H9 (cell line): ENCODE measurements at regions not wholly inside any gene's neighbourhood (a gene's known extent, or its start where the extent isn't known, plus 50 kb on each side); places are given as distances from the start of the nearest gene placed in this dataset.

Experiments
- DNase-seq: peaks from one replicate; pipeline ENCODE4 v3.0.0-alpha.2; 2017
- H2AFZ ChIP-seq: one replicate; pipeline ENCODE4 v1.6.1; 2013; ENCODE audit warnings: mild to moderate bottlenecking, low read length, control low read depth, moderate library complexity
- H2AK5ac ChIP-seq: 2 replicates; pipeline ENCODE4 v1.6.1; 2013; ENCODE audit warnings: low read length, control low read depth, mixed read lengths; ENCODE audit not compliant: insufficient read length
- H2BK120ac ChIP-seq: one replicate; pipeline ENCODE4 v1.6.1; 2013; ENCODE audit warnings: low read depth, mild to moderate bottlenecking, low read length, control low read depth, inconsistent platforms; ENCODE audit not compliant: poor library complexity, severe bottlenecking
- H2BK12ac ChIP-seq: 2 replicates; pipeline ENCODE4 v1.6.1; 2013; ENCODE audit warnings: low read length, control low read depth, mixed read lengths, low read depth; ENCODE audit not compliant: insufficient read length
- H2BK15ac ChIP-seq: 2 replicates; pipeline ENCODE4 v1.6.1; 2013; ENCODE audit warnings: low read depth, low read length, control low read depth
- H2BK20ac ChIP-seq: one replicate; pipeline ENCODE4 v1.6.1; 2013; ENCODE audit warnings: low read depth, mild to moderate bottlenecking, low read length, control low read depth, inconsistent platforms; ENCODE audit not compliant: poor library complexity, severe bottlenecking
- H2BK5ac ChIP-seq: 2 replicates; pipeline ENCODE4 v1.6.1; 2013; ENCODE audit warnings: low read length, control low read depth, mixed read lengths; ENCODE audit not compliant: insufficient read length
- H3K14ac ChIP-seq: 2 replicates; pipeline ENCODE4 v1.6.1; 2013; ENCODE audit warnings: low read length, control low read depth; ENCODE audit not compliant: insufficient read depth
- H3K18ac ChIP-seq: 2 replicates; pipeline ENCODE4 v1.6.1; 2013; ENCODE audit warnings: low read depth, mild to moderate bottlenecking, mixed read lengths, low read length, control low read depth; ENCODE audit not compliant: insufficient read length
- H3K23ac ChIP-seq: 2 replicates; pipeline ENCODE4 v1.6.1; 2013; ENCODE audit warnings: low read length, control low read depth, mixed read lengths, low read depth; ENCODE audit not compliant: insufficient read length
- H3K23me2 ChIP-seq: 2 replicates; pipeline ENCODE4 v1.6.1; 2013; ENCODE audit warnings: low read depth, mild to moderate bottlenecking, mixed read lengths, low read length, control low read depth; ENCODE audit not compliant: insufficient read length, poor library complexity, severe bottlenecking
- H3K27ac ChIP-seq: 2 replicates; pipeline ENCODE4 v1.5.1; 2013; ENCODE audit warnings: low read length, control low read depth, mixed read lengths, low read depth; ENCODE audit not compliant: insufficient read length
- H3K27me3 ChIP-seq: 2 replicates; pipeline ENCODE4 v1.6.1; 2013; ENCODE audit warnings: low read length, control low read depth, inconsistent platforms; ENCODE audit not compliant: insufficient read depth
- H3K4ac ChIP-seq: 2 replicates; pipeline ENCODE4 v1.6.1; 2013; ENCODE audit warnings: low read depth, mild to moderate bottlenecking, control low read depth, inconsistent platforms, low read length, moderate library complexity
- H3K4me1 ChIP-seq: 2 replicates; pipeline ENCODE4 v1.6.1; 2013; ENCODE audit warnings: low read length, control low read depth, inconsistent platforms; ENCODE audit not compliant: insufficient read depth
- H3K4me2 ChIP-seq: 2 replicates; pipeline ENCODE4 v1.6.1; 2013; ENCODE audit warnings: low read length, control low read depth, mixed read lengths; ENCODE audit not compliant: insufficient read length, insufficient read depth
- H3K56ac ChIP-seq: 2 replicates; pipeline ENCODE4 v1.6.1; 2013; ENCODE audit warnings: low read depth, mild to moderate bottlenecking, mixed read lengths, low read length, control low read depth; ENCODE audit not compliant: insufficient read length
- H3K79me1 ChIP-seq: 2 replicates; pipeline ENCODE4 v1.6.1; 2013; ENCODE audit warnings: low read depth, mild to moderate bottlenecking, moderate library complexity, low read length, control low read depth, inconsistent platforms; ENCODE audit not compliant: insufficient read depth, poor library complexity, severe bottlenecking
- H3K79me2 ChIP-seq: 2 replicates; pipeline ENCODE4 v1.6.1; 2013; ENCODE audit warnings: low read length, control low read depth, inconsistent platforms; ENCODE audit not compliant: insufficient read depth
- H3K9ac ChIP-seq: 2 replicates; pipeline ENCODE4 v1.6.1; 2013; ENCODE audit warnings: low read length, control low read depth, mixed read lengths; ENCODE audit not compliant: insufficient read length; ENCODE audit errors: extremely low read depth
- H3K9me3 ChIP-seq: one replicate; pipeline ENCODE4 v1.6.1; 2013; ENCODE audit warnings: low read depth, low read length, inconsistent platforms; ENCODE audit not compliant: control insufficient read depth
- H3T11ph ChIP-seq: one replicate; pipeline ENCODE4 v1.6.1; 2013; ENCODE audit warnings: mild to moderate bottlenecking, low read length, control low read depth, inconsistent platforms
- H4K20me1 ChIP-seq: one replicate; pipeline ENCODE4 v1.6.1; 2013; ENCODE audit not compliant: control insufficient read depth, insufficient read length, insufficient read depth
- H4K5ac ChIP-seq: 2 replicates; pipeline ENCODE4 v1.6.1; 2013; ENCODE audit warnings: low read depth, mild to moderate bottlenecking, mixed read lengths, low read length, control low read depth; ENCODE audit not compliant: insufficient read length
- H4K8ac ChIP-seq: replicated peaks from 2 replicates; pipeline ENCODE4 v1.6.1; 2013; ENCODE audit warnings: low read length, control low read depth, mixed read lengths, low read depth; ENCODE audit not compliant: insufficient read length
- H4K91ac ChIP-seq: 2 replicates; pipeline ENCODE4 v1.6.1; 2013; ENCODE audit warnings: low read depth, mild to moderate bottlenecking, moderate library complexity, mixed read lengths, low read length, control low read depth; ENCODE audit not compliant: insufficient read length
- H3K27ac Mint-ChIP-seq, 3 experiments: 2 replicates in 2 of 3; 3 replicates in 1 of 3; pipeline ENCODE4 v1.8.0; 2020 to 2021; ENCODE audit warnings: mixed read lengths in 3 of 3, mild to moderate bottlenecking in 1 of 3, moderate library complexity in 1 of 3
- H3K27me3 Mint-ChIP-seq: 2 replicates; pipeline ENCODE4 v1.8.0; 2021; ENCODE audit warnings: low read depth, mild to moderate bottlenecking, moderate library complexity, mixed read lengths
- H3K36me3 Mint-ChIP-seq, 3 experiments: 2 replicates in 2 of 3; 3 replicates in 1 of 3; pipeline ENCODE4 v1.8.0; 2020 to 2021; ENCODE audit warnings: low read depth in 3 of 3, mixed read lengths in 3 of 3; ENCODE audit not compliant: insufficient read depth in 1 of 3
- H3K4me1 Mint-ChIP-seq, 2 experiments: 2 replicates each; pipeline ENCODE4 v1.8.0; 2020; ENCODE audit warnings: mixed read lengths in 2 of 2
- H3K4me3 Mint-ChIP-seq, 2 experiments: 2 replicates in 1 of 2; 3 replicates in 1 of 2; pipeline ENCODE4 v1.8.0; 2020 to 2021; ENCODE audit warnings: mild to moderate bottlenecking in 2 of 2, mixed read lengths in 2 of 2, moderate library complexity in 1 of 2
- H3K9me3 Mint-ChIP-seq, 2 experiments: 2 replicates in 1 of 2; 3 replicates in 1 of 2; pipeline ENCODE4 v1.8.0; 2020; ENCODE audit warnings: mild to moderate bottlenecking in 2 of 2, mixed read lengths in 2 of 2, moderate library complexity in 1 of 2
- WGBS: extraction: QIAGEN DNeasy Blood & Tissue Kit; methylation state at CpG from one replicate; pipeline ENCODE4 v1.1.7; 2013; ENCODE audit warnings: missing lambda C conversion rate, low lambda C conversion rate, mixed read lengths; ENCODE audit not compliant: insufficient read length; ENCODE audit errors: extremely low coverage; 5-methylcytosine and 5-hydroxymethylcytosine counted together
- TF ChIP-seq, protein P1 (sequence below): fragments of 200-600 bp; sonication (generic); conservative IDR thresholded peaks from 3 replicates; pipeline ENCODE4 v1.8.0; 2021; ENCODE audit warnings: antibody characterized with exemption, mild to moderate bottlenecking

GRCh38 chr14:96986256-96987085 is 189.3 kb downstream of the VRK1 start:
- H3K4ac ChIP-seq, result no peak overlapping the region
- H4K8ac ChIP-seq, result no peak overlapping the region
- TF ChIP-seq, protein P1, sequence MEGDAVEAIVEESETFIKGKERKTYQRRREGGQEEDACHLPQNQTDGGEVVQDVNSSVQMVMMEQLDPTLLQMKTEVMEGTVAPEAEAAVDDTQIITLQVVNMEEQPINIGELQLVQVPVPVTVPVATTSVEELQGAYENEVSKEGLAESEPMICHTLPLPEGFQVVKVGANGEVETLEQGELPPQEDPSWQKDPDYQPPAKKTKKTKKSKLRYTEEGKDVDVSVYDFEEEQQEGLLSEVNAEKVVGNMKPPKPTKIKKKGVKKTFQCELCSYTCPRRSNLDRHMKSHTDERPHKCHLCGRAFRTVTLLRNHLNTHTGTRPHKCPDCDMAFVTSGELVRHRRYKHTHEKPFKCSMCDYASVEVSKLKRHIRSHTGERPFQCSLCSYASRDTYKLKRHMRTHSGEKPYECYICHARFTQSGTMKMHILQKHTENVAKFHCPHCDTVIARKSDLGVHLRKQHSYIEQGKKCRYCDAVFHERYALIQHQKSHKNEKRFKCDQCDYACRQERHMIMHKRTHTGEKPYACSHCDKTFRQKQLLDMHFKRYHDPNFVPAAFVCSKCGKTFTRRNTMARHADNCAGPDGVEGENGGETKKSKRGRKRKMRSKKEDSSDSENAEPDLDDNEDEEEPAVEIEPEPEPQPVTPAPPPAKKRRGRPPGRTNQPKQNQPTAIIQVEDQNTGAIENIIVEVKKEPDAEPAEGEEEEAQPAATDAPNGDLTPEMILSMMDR, result no peak
- H3K9me3 ChIP-seq, result no peaks in the 10 kb centered on the region
- Mint-ChIP-seq H3K4me3 (no peak overlapping the region), H3K4me1 (peaks cover 8 to 12% of the 10 kb centered on the region in 2 experiments), H3K9me3 (peaks cover 0 to 6% of the 10 kb centered on the region in 2 experiments; a peak in 2 of 5 replicates), H3K36me3 (no peaks in the 10 kb centered on the region), H3K27me3 (no peaks in the 10 kb centered on the region; the same call in 1 of the 2 replicates), H3K27ac (no peak overlapping the region)
- no peak overlapping the region for H3T11ph ChIP-seq
- no peak overlapping the region for H2AK5ac ChIP-seq
- H2BK120ac ChIP-seq, result no peak overlapping the region
- H3K4me1 ChIP-seq, result no peaks in the 10 kb centered on the region; the same call in 1 of the 2 replicates
- H3K56ac ChIP-seq, result no peak overlapping the region
- H2BK15ac ChIP-seq, result no peak overlapping the region
- H2BK5ac ChIP-seq, result no peak overlapping the region
- H3K23me2 ChIP-seq, result no peaks in the 10 kb centered on the region
- no peak overlapping the region for H2BK12ac ChIP-seq
- DNase-seq, result no peak
- no peak overlapping the region for H4K5ac ChIP-seq
- H3K79me2 ChIP-seq, result no peaks in the 10 kb centered on the region
- no peak overlapping the region for H3K18ac ChIP-seq
- no peaks in the 10 kb centered on the region for H3K79me1 ChIP-seq
- WGBS, result no CpG with 5 or more reads among the region's 6 CpGs
- no peak overlapping the region for H3K27ac ChIP-seq
- no peak overlapping the region for H3K14ac ChIP-seq
- no peak overlapping the region for H4K91ac ChIP-seq
- H2BK20ac ChIP-seq, result no peak overlapping the region
- no peaks in the 10 kb centered on the region for H3K27me3 ChIP-seq
- H3K4me2 ChIP-seq, result no peak overlapping the region
- H2AFZ ChIP-seq, result no peak overlapping the region
- no peak overlapping the region for H3K23ac ChIP-seq
- H3K9ac ChIP-seq, result no peak overlapping the region
- no peaks in the 10 kb centered on the region for H4K20me1 ChIP-seq
